Smooth muscle cell (in vitro differentiated cells): ENCODE measurements at regions not wholly inside any gene's neighbourhood (a gene's known extent, or its start where the extent isn't known, plus 50 kb on each side); places are given as distances from the start of the nearest gene placed in this dataset.

Source experiments
- DNase-seq: peaks from one replicate; lab custom pipeline; 2025; ENCODE audit not compliant: unreplicated experiment; lab: John Stamatoyannopoulos, UW
- H2AFZ ChIP-seq: fragments of 200-600 bp; sonication (generic); 2 replicates; pipeline ENCODE4 v1.6.0; 2016; ENCODE audit warnings: antibody characterized with exemption, low read depth, mild to moderate bottlenecking
- H3F3A ChIP-seq: fragments of 200-600 bp; sonication (generic); 2 replicates; pipeline ENCODE4 v1.6.0; 2017; ENCODE audit warnings: antibody characterized with exemption, low read depth
- H3K27ac ChIP-seq: fragments of 200-600 bp; sonication (generic); 2 replicates; pipeline ENCODE4 v1.5.1; 2016; ENCODE audit warnings: low read depth, mild to moderate bottlenecking
- H3K27me3 ChIP-seq: fragments of 200-600 bp; sonication (generic); 2 replicates; pipeline ENCODE4 v1.6.1; 2016; ENCODE audit warnings: low read depth, mild to moderate bottlenecking
- H3K36me3 ChIP-seq: fragments of 200-600 bp; sonication (generic); 2 replicates; pipeline ENCODE4 v1.5.1; 2016; ENCODE audit warnings: low read depth
- H3K4me1 ChIP-seq: fragments of 200-600 bp; sonication (generic); 2 replicates; pipeline ENCODE4 v1.5.1; 2016; ENCODE audit warnings: low read depth
- H3K4me2 ChIP-seq: fragments of 200-600 bp; sonication (generic); 2 replicates; pipeline ENCODE4 v1.6.0; 2016; ENCODE audit warnings: mild to moderate bottlenecking
- H3K4me3 ChIP-seq: fragments of 200-600 bp; sonication (generic); 2 replicates; pipeline ENCODE4 v1.5.1; 2016; ENCODE audit warnings: mild to moderate bottlenecking
- H3K79me2 ChIP-seq: fragments of 200-600 bp; sonication (generic); 2 replicates; pipeline ENCODE4 v1.6.0; 2016; ENCODE audit warnings: low read depth, mild to moderate bottlenecking
- H3K9ac ChIP-seq: fragments of 200-600 bp; sonication (generic); 2 replicates; pipeline ENCODE4 v1.6.0; 2016; ENCODE audit warnings: low read depth
- H3K9me3 ChIP-seq: fragments of 200-600 bp; sonication (generic); replicated peaks from 2 replicates; pipeline ENCODE4 v1.5.1; 2016; ENCODE audit warnings: low read depth
- H4K20me1 ChIP-seq: fragments of 200-600 bp; sonication (generic); 2 replicates; pipeline ENCODE4 v1.6.0; 2016; ENCODE audit warnings: low read depth
- CTCF ChIP-seq: fragments of 200-600 bp; sonication (generic); IDR thresholded peaks from 2 replicates; pipeline ENCODE4 v1.5.1; 2017; ENCODE audit warnings: borderline replicate concordance, mild to moderate bottlenecking, antibody characterized with exemption; ENCODE audit not compliant: insufficient read depth, poor library complexity, severe bottlenecking
- WGBS: methylation state at CpG from one replicate; pipeline ENCODE4 v1.1.7; 2016; ENCODE audit warnings: low lambda C conversion rate; 5-methylcytosine and 5-hydroxymethylcytosine counted together

- Histone ChIP-seq H3K4me2 (no peak overlapping the region), H2AFZ (no peak overlapping the region), H3K9ac (no peak overlapping the region), H3K4me3 (no peak overlapping the region), H3F3A (no peaks in the 10 kb centered on the region), H3K36me3 (no peaks in the 10 kb centered on the region), H4K20me1 (no peaks in the 10 kb centered on the region), H3K9me3 (no peaks in the 10 kb centered on the region), H3K27ac (no peak overlapping the region), H3K4me1 (no peaks in the 10 kb centered on the region), H3K79me2 (no peaks in the 10 kb centered on the region), H3K27me3 (no peaks in the 10 kb centered on the region)
- WGBS, result 49% methylated on average over 3 of the region's 3 CpGs
- DNase-seq, result no peak
- TF ChIP-seq CTCF, result no peak
These were observed 73.7 kb upstream of the PIK3C3 start for GRCh38 chr18:41881285-41881684.

GRCh38 chr18:41879256-41879655, 75.8 kb upstream of the PIK3C3 start:
- no peaks in the 10 kb centered on the region for H3K36me3 ChIP-seq
- H3K27me3 ChIP-seq, result no peaks in the 10 kb centered on the region
- H2AFZ ChIP-seq, result no peak overlapping the region
- H3K79me2 ChIP-seq, result no peaks in the 10 kb centered on the region
- peaks cover 5% of the 10 kb centered on the region for H3K4me1 ChIP-seq
- H3K4me3 ChIP-seq, result no peak overlapping the region
- H3K27ac ChIP-seq, result no peak overlapping the region
- H4K20me1 ChIP-seq, result no peaks in the 10 kb centered on the region
- no peaks in the 10 kb centered on the region for H3K9me3 ChIP-seq
- TF ChIP-seq CTCF, result no peak
- no peaks in the 10 kb centered on the region for H3F3A ChIP-seq
- DNase-seq, result no peak
- H3K9ac ChIP-seq, result no peak overlapping the region
- H3K4me2 ChIP-seq, result no peak overlapping the region
- WGBS, result 86% methylated on average over 3 of the region's 3 CpGs

GRCh38 chr18:41875094-41875780, 79.8 kb upstream of the PIK3C3 start:
- H3K4me3 ChIP-seq, result no peak overlapping the region
- no peaks in the 10 kb centered on the region for H3K36me3 ChIP-seq
- peak overlapping the region; percentile 73 for H3K27ac ChIP-seq
- peak overlapping the region; percentile 42 for H3K4me2 ChIP-seq
- peak overlapping the region; percentile 9 for H2AFZ ChIP-seq
- 29% methylated on average over 3 of the region's 3 CpGs for WGBS
- H3K27me3 ChIP-seq, result no peaks in the 10 kb centered on the region
- H3F3A ChIP-seq, result peaks cover 4% of the 10 kb centered on the region
- no peaks in the 10 kb centered on the region for H3K79me2 ChIP-seq
- H3K9me3 ChIP-seq, result no peaks in the 10 kb centered on the region
- no peak for TF ChIP-seq CTCF
- H4K20me1 ChIP-seq, result no peaks in the 10 kb centered on the region
- peaks cover 10% of the 10 kb centered on the region for H3K4me1 ChIP-seq
- no peak for DNase-seq
- no peak overlapping the region for H3K9ac ChIP-seq

GRCh38 chr18:41873730-41874129, 81.3 kb upstream of the PIK3C3 start:
- Histone ChIP-seq H3K4me1 (peaks cover 10% of the 10 kb centered on the region), H3K4me2 (no peak overlapping the region), H3K79me2 (no peaks in the 10 kb centered on the region), H3K36me3 (no peaks in the 10 kb centered on the region), H3K4me3 (no peak overlapping the region), H3F3A (peaks cover 4% of the 10 kb centered on the region), H3K27ac (no peak overlapping the region), H4K20me1 (no peaks in the 10 kb centered on the region), H3K9me3 (no peaks in the 10 kb centered on the region), H2AFZ (no peak overlapping the region), H3K9ac (no peak overlapping the region), H3K27me3 (no peaks in the 10 kb centered on the region)
- no peak for DNase-seq
- no peak for TF ChIP-seq CTCF
